ENCODE measurements at regions not wholly inside any gene's neighbourhood (a gene's known extent, or its start where the extent isn't known, plus 50 kb on each side); places are given as distances from the start of the nearest gene placed in this dataset.

DNA sequence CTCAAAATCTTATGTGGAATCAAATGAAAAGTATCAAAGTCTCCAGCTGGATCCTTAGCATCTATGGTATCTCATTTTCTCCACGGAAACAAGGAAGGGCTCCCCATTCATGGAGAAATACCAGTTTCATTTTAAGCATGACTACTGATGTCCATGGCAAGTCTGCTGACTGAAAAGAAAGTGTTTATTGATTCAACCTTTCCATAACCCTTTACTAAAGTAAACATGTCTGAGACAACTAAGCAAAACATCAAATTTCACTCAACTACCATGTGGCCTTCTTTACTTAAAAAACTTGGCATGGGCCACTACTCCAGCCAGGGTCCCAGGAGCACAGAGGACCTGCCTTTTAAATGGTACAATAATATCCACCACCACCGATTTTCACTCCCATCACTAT is 928.0 kb upstream of the SOX9 start:
- H3K9me3 Mint-ChIP-seq, result peaks cover 7% of the 10 kb centered on the region

DNA sequence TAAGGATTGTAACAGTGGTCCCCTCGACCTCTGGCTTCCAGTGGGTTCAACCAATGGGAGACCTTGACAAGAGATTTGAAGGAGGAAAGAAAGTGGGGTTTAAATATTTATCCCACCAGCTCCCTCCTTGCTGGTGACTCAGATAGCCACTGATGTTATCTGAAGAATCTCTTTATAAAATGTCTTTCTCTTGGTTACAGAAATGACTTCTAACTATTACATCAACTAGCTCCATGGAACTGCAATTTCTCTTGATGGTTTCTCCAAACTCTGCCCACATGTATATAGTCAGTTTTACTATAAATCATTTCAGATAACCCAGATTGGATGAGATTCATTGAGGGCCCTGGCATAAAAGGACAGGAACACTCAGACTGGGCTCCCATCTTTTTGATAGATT is 920.2 kb upstream of the SOX9 start:
- Mint-ChIP-seq H3K36me3 (no peaks in the 10 kb centered on the region), H3K27me3 (ENCODE audit: low read depth) (no peaks in the 10 kb centered on the region), H3K27ac (no peak overlapping the region), H3K9me3 (peaks cover 7% of the 10 kb centered on the region), H3K4me1 (no peaks in the 10 kb centered on the region), H3K4me3 (no peak overlapping the region)
- ATAC-seq (no peak), DNase-seq (ENCODE audit: low spot score) (no peak)
- ChIA-PET CTCF (no interaction called here), POLR2A (no interaction called here)
- TF ChIP-seq NFE2L1 (CRISPR knock-in tag; IDR thresholded peaks at IDR 0.05), result no peak

More for the DNA sequence above, 928.0 kb upstream of the SOX9 start:
- ATAC-seq, result no peak
- POLR2A ChIA-PET, result no interaction called here
- no peak for DNase-seq (ENCODE audit: low spot score)
- no peaks in the 10 kb centered on the region; the same call in 1 of the 2 replicates for H3K27me3 Mint-ChIP-seq (ENCODE audit: low read depth)
- no peak overlapping the region for H3K27ac Mint-ChIP-seq
- TF ChIP-seq CBFB (CRISPR knock-in tag; IDR thresholded peaks at IDR 0.05; ENCODE audit: low read depth) (no peak), GABPB1 (CRISPR knock-in tag; IDR thresholded peaks at IDR 0.05) (no peak), ZNF396 (CRISPR knock-in tag; IDR thresholded peaks at IDR 0.05; ENCODE audit: borderline replicate concordance) (no peak), IRF2 (CRISPR knock-in tag; IDR thresholded peaks at IDR 0.05; ENCODE audit: borderline replicate concordance, low read depth) (no peak), FOXJ3 (CRISPR knock-in tag; IDR thresholded peaks at IDR 0.05; ENCODE audit: borderline replicate concordance) (no peak), ZNF138 (CRISPR knock-in tag; conservative IDR thresholded peaks at IDR 0.05) (no peak), SMAD4 (CRISPR knock-in tag; IDR thresholded peaks at IDR 0.05) (no peak), ZNF263 (CRISPR knock-in tag; IDR thresholded peaks at IDR 0.05; ENCODE audit: low read depth) (no peak), ZNF317 (CRISPR knock-in tag; IDR thresholded peaks at IDR 0.05; ENCODE audit: borderline replicate concordance, low read depth) (no peak), TEAD4 (CRISPR knock-in tag; IDR thresholded peaks at IDR 0.05) (no peak), ZNF423 (CRISPR knock-in tag; IDR thresholded peaks at IDR 0.05) (no peak), CREB1 (CRISPR knock-in tag; IDR thresholded peaks at IDR 0.05) (no peak), PRRX2 (CRISPR knock-in tag; IDR thresholded peaks at IDR 0.05) (no peak), SOX15 (CRISPR knock-in tag; IDR thresholded peaks at IDR 0.05) (no peak), GTF2I (CRISPR knock-in tag; conservative IDR thresholded peaks at IDR 0.05) (no peak), NFE2L1 (CRISPR knock-in tag; IDR thresholded peaks at IDR 0.05) (no peak)
- TF ChIP-seq, protein P1, sequence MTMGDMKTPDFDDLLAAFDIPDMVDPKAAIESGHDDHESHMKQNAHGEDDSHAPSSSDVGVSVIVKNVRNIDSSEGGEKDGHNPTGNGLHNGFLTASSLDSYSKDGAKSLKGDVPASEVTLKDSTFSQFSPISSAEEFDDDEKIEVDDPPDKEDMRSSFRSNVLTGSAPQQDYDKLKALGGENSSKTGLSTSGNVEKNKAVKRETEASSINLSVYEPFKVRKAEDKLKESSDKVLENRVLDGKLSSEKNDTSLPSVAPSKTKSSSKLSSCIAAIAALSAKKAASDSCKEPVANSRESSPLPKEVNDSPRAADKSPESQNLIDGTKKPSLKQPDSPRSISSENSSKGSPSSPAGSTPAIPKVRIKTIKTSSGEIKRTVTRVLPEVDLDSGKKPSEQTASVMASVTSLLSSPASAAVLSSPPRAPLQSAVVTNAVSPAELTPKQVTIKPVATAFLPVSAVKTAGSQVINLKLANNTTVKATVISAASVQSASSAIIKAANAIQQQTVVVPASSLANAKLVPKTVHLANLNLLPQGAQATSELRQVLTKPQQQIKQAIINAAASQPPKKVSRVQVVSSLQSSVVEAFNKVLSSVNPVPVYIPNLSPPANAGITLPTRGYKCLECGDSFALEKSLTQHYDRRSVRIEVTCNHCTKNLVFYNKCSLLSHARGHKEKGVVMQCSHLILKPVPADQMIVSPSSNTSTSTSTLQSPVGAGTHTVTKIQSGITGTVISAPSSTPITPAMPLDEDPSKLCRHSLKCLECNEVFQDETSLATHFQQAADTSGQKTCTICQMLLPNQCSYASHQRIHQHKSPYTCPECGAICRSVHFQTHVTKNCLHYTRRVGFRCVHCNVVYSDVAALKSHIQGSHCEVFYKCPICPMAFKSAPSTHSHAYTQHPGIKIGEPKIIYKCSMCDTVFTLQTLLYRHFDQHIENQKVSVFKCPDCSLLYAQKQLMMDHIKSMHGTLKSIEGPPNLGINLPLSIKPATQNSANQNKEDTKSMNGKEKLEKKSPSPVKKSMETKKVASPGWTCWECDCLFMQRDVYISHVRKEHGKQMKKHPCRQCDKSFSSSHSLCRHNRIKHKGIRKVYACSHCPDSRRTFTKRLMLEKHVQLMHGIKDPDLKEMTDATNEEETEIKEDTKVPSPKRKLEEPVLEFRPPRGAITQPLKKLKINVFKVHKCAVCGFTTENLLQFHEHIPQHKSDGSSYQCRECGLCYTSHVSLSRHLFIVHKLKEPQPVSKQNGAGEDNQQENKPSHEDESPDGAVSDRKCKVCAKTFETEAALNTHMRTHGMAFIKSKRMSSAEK (CRISPR knock-in tag; IDR thresholded peaks at IDR 0.05; ENCODE audit: borderline replicate concordance), result no peak
- TF ChIP-seq, protein P2, sequence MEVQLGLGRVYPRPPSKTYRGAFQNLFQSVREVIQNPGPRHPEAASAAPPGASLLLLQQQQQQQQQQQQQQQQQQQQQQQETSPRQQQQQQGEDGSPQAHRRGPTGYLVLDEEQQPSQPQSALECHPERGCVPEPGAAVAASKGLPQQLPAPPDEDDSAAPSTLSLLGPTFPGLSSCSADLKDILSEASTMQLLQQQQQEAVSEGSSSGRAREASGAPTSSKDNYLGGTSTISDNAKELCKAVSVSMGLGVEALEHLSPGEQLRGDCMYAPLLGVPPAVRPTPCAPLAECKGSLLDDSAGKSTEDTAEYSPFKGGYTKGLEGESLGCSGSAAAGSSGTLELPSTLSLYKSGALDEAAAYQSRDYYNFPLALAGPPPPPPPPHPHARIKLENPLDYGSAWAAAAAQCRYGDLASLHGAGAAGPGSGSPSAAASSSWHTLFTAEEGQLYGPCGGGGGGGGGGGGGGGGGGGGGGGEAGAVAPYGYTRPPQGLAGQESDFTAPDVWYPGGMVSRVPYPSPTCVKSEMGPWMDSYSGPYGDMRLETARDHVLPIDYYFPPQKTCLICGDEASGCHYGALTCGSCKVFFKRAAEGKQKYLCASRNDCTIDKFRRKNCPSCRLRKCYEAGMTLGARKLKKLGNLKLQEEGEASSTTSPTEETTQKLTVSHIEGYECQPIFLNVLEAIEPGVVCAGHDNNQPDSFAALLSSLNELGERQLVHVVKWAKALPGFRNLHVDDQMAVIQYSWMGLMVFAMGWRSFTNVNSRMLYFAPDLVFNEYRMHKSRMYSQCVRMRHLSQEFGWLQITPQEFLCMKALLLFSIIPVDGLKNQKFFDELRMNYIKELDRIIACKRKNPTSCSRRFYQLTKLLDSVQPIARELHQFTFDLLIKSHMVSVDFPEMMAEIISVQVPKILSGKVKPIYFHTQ (CRISPR knock-in tag; IDR thresholded peaks at IDR 0.05), result no peak
- TF ChIP-seq, protein P3, sequence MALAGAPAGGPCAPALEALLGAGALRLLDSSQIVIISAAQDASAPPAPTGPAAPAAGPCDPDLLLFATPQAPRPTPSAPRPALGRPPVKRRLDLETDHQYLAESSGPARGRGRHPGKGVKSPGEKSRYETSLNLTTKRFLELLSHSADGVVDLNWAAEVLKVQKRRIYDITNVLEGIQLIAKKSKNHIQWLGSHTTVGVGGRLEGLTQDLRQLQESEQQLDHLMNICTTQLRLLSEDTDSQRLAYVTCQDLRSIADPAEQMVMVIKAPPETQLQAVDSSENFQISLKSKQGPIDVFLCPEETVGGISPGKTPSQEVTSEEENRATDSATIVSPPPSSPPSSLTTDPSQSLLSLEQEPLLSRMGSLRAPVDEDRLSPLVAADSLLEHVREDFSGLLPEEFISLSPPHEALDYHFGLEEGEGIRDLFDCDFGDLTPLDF (CRISPR knock-in tag; IDR thresholded peaks at IDR 0.05), result no peak
- TF ChIP-seq, protein P4, sequence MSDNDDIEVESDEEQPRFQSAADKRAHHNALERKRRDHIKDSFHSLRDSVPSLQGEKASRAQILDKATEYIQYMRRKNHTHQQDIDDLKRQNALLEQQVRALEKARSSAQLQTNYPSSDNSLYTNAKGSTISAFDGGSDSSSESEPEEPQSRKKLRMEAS (CRISPR knock-in tag; IDR thresholded peaks at IDR 0.05), result no peak
- no peak overlapping the region for H3K4me3 Mint-ChIP-seq
- H3K4me1 Mint-ChIP-seq, result no peaks in the 10 kb centered on the region
- CTCF ChIA-PET, result no interaction called here
- H3K36me3 Mint-ChIP-seq, result no peaks in the 10 kb centered on the region
